BJ (cell line): ENCODE measurements at regions not wholly inside any gene's neighbourhood (a gene's known extent, or its start where the extent isn't known, plus 50 kb on each side); places are given as distances from the start of the nearest gene placed in this dataset.

Experiments
- CTCF ChIA-PET: fragments of 350-600 bp; formaldehyde crosslinking; extraction: SDS; loops from one replicate; lab custom pipeline; 2021; ENCODE audit warnings: antibody characterized with exemption, inconsistent platforms; lab: Yijun Ruan, JAX
- POLR2A ChIA-PET: fragments of 300-600 bp; sonication (Branson Sonifier 250); formaldehyde crosslinking; extraction: SDS; loops from one replicate; lab custom pipeline; 2021; ENCODE audit warnings: antibody characterized with exemption; lab: Charles Lee
- DNase-seq: peaks from one replicate; pipeline ENCODE4 v3.0.0-alpha.2; 2011; ENCODE audit warnings: low read depth
- H3K27me3 ChIP-seq: 2 replicates; pipeline ENCODE4 v1.6.0; 2011; ENCODE audit warnings: low read length; ENCODE audit not compliant: control insufficient read depth, insufficient read depth
- H3K36me3 ChIP-seq: 2 replicates; pipeline ENCODE4 v1.5.1; 2011; ENCODE audit warnings: low read length; ENCODE audit not compliant: control insufficient read depth, insufficient read depth
- H3K4me3 ChIP-seq: 2 replicates; pipeline ENCODE4 v1.5.1; 2011; ENCODE audit warnings: low read depth, mild to moderate bottlenecking, control low read depth, low read length
- CTCF ChIP-seq: IDR thresholded peaks from 2 replicates; pipeline ENCODE4 v1.5.1; 2011; ENCODE audit warnings: low read depth, mild to moderate bottlenecking, control low read depth, inconsistent platforms, low read length, moderate library complexity; ENCODE audit not compliant: insufficient read depth

GRCh38 chr5:97635553-97635952 is 452.5 kb upstream of the RIOK2 start:
- CTCF ChIA-PET, result interaction anchor here (1.2 kb wide), 1 partner anchor 13 kb away, joined by 3 read pairs; no protein-coding TSS in a partner anchor

DNA sequence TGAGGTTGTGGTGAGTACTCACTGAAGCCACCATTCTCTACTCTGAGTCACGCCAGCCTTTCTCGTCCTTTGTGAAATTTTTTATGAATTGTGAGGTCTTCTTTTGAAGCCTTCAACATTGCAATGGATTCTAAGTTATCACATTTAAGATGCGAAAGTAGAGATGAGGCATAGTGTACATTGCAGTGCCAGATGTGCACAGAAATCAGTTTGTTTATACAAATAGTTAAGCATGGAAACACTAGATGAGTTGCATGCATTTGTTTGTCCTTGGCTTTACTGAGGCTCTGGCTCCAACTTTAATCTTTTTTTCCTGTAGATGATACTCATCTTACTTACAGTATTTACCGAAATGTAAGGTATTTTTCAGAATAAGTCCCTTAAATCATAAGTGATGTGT is 453.7 kb upstream of the RIOK2 start:
- POLR2A ChIA-PET, result no interaction called here
- no peak for TF ChIP-seq CTCF
- no peaks in the 10 kb centered on the region for H3K27me3 ChIP-seq
- no peaks in the 10 kb centered on the region for H3K36me3 ChIP-seq
- no peak overlapping the region for H3K4me3 ChIP-seq
- no peak for DNase-seq
- CTCF ChIA-PET, result no interaction called here

More at GRCh38 chr5:97635553-97635952, 452.5 kb upstream of the RIOK2 start:
- Histone ChIP-seq H3K4me3 (no peak overlapping the region), H3K27me3 (no peaks in the 10 kb centered on the region), H3K36me3 (no peaks in the 10 kb centered on the region)
- no peak for TF ChIP-seq CTCF
- POLR2A ChIA-PET, result no interaction called here
- no peak for DNase-seq

GRCh38 chr5:97641081-97641480 is 458.0 kb upstream of the RIOK2 start:
- no peak for TF ChIP-seq CTCF
- H3K27me3 ChIP-seq, result no peaks in the 10 kb centered on the region
- DNase-seq, result no peak
- POLR2A ChIA-PET, result no interaction called here
- CTCF ChIA-PET, result interaction anchor here (1.0 to 1.5 kb wide), 2 partner anchors 11 to 12 kb away, joined by 3 to 4 read pairs; no protein-coding TSS in a partner anchor
- H3K36me3 ChIP-seq, result no peaks in the 10 kb centered on the region
- H3K4me3 ChIP-seq, result no peak overlapping the region

DNA sequence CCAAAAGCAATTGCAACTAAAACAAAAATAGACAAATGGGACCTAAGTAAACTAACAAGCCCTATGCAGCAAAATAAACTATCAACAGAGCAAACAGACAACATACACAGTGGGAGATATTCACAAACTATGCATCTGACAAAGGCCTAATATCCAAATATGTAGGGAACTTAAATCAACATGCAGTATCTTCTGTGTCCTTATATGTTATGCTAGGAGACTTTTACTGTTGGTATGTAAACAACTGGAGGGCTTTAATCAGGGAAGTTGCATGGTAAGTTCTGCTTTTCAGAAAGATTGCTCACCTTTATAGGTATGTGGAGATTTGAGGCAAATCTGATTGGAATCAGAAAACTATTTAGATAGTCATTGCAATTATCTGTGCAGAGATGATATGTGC is 461.2 kb upstream of the RIOK2 start:
- ChIA-PET POLR2A (no interaction called here), CTCF (no interaction called here)
- no peak for DNase-seq
- TF ChIP-seq CTCF, result no peak
- Histone ChIP-seq H3K4me3 (no peak overlapping the region), H3K27me3 (no peaks in the 10 kb centered on the region), H3K36me3 (no peaks in the 10 kb centered on the region)

GRCh38 chr5:97644896-97645295 is 461.8 kb upstream of the RIOK2 start:
- Histone ChIP-seq H3K4me3 (no peak overlapping the region), H3K27me3 (no peaks in the 10 kb centered on the region), H3K36me3 (no peaks in the 10 kb centered on the region)
- DNase-seq, result no peak
- ChIA-PET CTCF (no interaction called here), POLR2A (no interaction called here)
- TF ChIP-seq CTCF, result no peak
